Activated CD4-positive, alpha-beta T cell treated with anti-CD3 and anti-CD28 coated beads, Interleukin-2, amount 50 U/mL, for 4 hours (primary cell): ENCODE measurements at regions not wholly inside any gene's neighbourhood (a gene's known extent, or its start where the extent isn't known, plus 50 kb on each side); places are given as distances from the start of the nearest gene placed in this dataset.
"Not testable (repeated sequence)": the region's sequence is repeated elsewhere in the genome, so short reads cannot be mapped to it uniquely, and the experiment has no call there.

Source experiments
- DNase-seq, 2 experiments: peaks; one replicate each; pipeline ENCODE4 v3.0.0-alpha.2; 2020

- DNase-seq = no peak
These were observed 690.3 kb downstream of the FAM181B start for GRCh38 chr11:82043316-82043715.

- no peak for DNase-seq
These were observed 691.9 kb downstream of the FAM181B start for GRCh38 chr11:82041764-82042163.

- no peak for DNase-seq
These were observed 695.5 kb downstream of the FAM181B start for GRCh38 chr11:82038154-82038553.

GRCh38 chr11:82034527-82034926 is 699.1 kb downstream of the FAM181B start:
- DNase-seq = no peak

- DNase-seq = not testable (repeated sequence)
These were observed 706.3 kb downstream of the FAM181B start for GRCh38 chr11:82027335-82027734.

GRCh38 chr11:82024760-82025159 is 708.9 kb downstream of the FAM181B start:
- no peak for DNase-seq

- DNase-seq = no peak
These were observed 721.4 kb downstream of the FAM181B start for GRCh38 chr11:82012276-82012675.

- no peak for DNase-seq
These were observed 724.5 kb downstream of the FAM181B start for GRCh38 chr11:82009133-82009532.

GRCh38 chr11:82007521-82007920 is 726.1 kb downstream of the FAM181B start:
- no peak for DNase-seq

- no peak for DNase-seq
These were observed 729.0 kb downstream of the FAM181B start for GRCh38 chr11:82004537-82005213.

- DNase-seq = no peak
These were observed 729.8 kb downstream of the FAM181B start for GRCh38 chr11:82003671-82004515.

- DNase-seq = no peak
These were observed 730.6 kb downstream of the FAM181B start for GRCh38 chr11:82003024-82003423.

- no peak for DNase-seq
These were observed 737.8 kb downstream of the FAM181B start for GRCh38 chr11:81995889-81996288.

GRCh38 chr11:81993755-81994154 is 739.9 kb downstream of the FAM181B start:
- no peak for DNase-seq

GRCh38 chr11:81990659-81991443 is 742.8 kb downstream of the FAM181B start:
- no peak for DNase-seq

GRCh38 chr11:81989093-81989492 is 744.6 kb downstream of the FAM181B start:
- no peak for DNase-seq

GRCh38 chr11:81987829-81988472 is 745.7 kb downstream of the FAM181B start:
- DNase-seq = no peak

- DNase-seq = no peak
These were observed 747.0 kb downstream of the FAM181B start for GRCh38 chr11:81986556-81987161.

- DNase-seq = no peak
These were observed 754.2 kb downstream of the FAM181B start for GRCh38 chr11:81979448-81979847.

- DNase-seq = no peak
These were observed 758.3 kb downstream of the FAM181B start for GRCh38 chr11:81975261-81975900.

GRCh38 chr11:81970886-81971285 is 762.8 kb downstream of the FAM181B start:
- no peak for DNase-seq

- no peak for DNase-seq
These were observed 766.4 kb downstream of the FAM181B start for GRCh38 chr11:81967242-81967641.
